ENCODE measurements at regions not wholly inside any gene's neighbourhood (a gene's known extent, or its start where the extent isn't known, plus 50 kb on each side); places are given as distances from the start of the nearest gene placed in this dataset.

DNA sequence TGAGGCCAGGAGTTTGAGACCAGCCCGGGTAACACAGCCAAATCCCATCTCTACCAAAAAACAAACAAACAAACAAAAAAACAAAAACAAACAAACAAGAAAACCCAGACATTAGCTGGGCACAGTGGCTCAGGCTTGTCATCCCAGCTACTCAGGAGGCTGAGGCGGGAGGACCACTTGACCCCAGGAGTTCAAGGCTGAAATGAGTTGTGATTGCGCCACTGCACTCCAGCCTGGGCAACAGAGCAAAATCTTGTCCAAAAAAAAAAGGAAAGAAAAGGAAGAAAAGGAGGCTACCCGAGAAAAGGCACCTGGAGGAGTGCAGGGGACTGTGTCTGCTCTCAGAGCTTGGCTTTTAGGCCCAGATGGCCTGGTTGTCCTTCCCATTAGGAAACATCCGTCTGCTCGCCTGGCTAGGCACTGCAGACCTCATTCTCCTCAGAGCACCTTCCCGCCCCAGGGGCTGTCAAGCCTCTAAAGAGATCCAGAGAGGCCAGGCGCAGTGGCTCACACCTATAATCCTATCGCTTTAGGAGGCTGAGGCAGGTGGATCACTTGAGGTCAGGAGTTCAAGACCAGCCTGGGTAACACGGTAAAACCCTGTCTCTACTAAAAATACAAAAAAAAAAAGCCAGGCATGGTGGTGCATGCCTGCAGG, 185.3 kb upstream of the IER5L start:
- TF ChIP-seq, protein P1, sequence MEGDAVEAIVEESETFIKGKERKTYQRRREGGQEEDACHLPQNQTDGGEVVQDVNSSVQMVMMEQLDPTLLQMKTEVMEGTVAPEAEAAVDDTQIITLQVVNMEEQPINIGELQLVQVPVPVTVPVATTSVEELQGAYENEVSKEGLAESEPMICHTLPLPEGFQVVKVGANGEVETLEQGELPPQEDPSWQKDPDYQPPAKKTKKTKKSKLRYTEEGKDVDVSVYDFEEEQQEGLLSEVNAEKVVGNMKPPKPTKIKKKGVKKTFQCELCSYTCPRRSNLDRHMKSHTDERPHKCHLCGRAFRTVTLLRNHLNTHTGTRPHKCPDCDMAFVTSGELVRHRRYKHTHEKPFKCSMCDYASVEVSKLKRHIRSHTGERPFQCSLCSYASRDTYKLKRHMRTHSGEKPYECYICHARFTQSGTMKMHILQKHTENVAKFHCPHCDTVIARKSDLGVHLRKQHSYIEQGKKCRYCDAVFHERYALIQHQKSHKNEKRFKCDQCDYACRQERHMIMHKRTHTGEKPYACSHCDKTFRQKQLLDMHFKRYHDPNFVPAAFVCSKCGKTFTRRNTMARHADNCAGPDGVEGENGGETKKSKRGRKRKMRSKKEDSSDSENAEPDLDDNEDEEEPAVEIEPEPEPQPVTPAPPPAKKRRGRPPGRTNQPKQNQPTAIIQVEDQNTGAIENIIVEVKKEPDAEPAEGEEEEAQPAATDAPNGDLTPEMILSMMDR (IDR thresholded peaks at IDR 0.05) = no peak
- TF ChIP-seq POLR2A (IDR thresholded peaks at IDR 0.05) = no peak

Measured in body of pancreas (tissue), 4 donors.